HepG2 (cell line): ENCODE measurements at regions not wholly inside any gene's neighbourhood (a gene's known extent, or its start where the extent isn't known, plus 50 kb on each side); places are given as distances from the start of the nearest gene placed in this dataset.

Experiments used
- ATF2 ChIP-seq: sonication (generic); formaldehyde crosslinking; IDR thresholded peaks from 2 replicates; pipeline ENCODE4 v1.4.0; 2020; ENCODE audit warnings: missing genetic modification reagents
- DMAP1 ChIP-seq: IDR thresholded peaks from 2 replicates; pipeline ENCODE4 v1.6.1; 2016
- ELF3 ChIP-seq: IDR thresholded peaks from 2 replicates; pipeline ENCODE4 v1.6.1; 2016; ENCODE audit warnings: missing genetic modification reagents, missing compliant biosample characterization
- ETV5 ChIP-seq: IDR thresholded peaks from 2 replicates; pipeline ENCODE4 v1.6.1; 2018; ENCODE audit warnings: missing biosample characterization, missing genetic modification reagents, inconsistent platforms, borderline replicate concordance
- GMEB2 ChIP-seq: IDR thresholded peaks from 2 replicates; pipeline ENCODE4 v1.6.1; 2016; ENCODE audit warnings: missing biosample characterization, missing genetic modification reagents, low read depth
- IRF9 ChIP-seq: sonication (generic); formaldehyde crosslinking; IDR thresholded peaks from 2 replicates; pipeline ENCODE4 v1.8.0; 2022; ENCODE audit warnings: missing genetic modification reagents, mild to moderate bottlenecking, borderline replicate concordance
- MED8 ChIP-seq: sonication (generic); formaldehyde crosslinking; IDR thresholded peaks from 2 replicates; pipeline ENCODE4 v1.8.1; 2023; ENCODE audit warnings: mild to moderate bottlenecking, missing genetic modification reagents; ENCODE audit not compliant: insufficient replicate concordance
- PCBP2 ChIP-seq: fragments of 200-400 bp; formaldehyde crosslinking; optimal IDR thresholded peaks from 2 replicates; pipeline ENCODE3; 2018; ENCODE audit warnings: low read length, low read depth; ENCODE audit not compliant: poor library complexity, severe bottlenecking
- TRIM24 ChIP-seq: sonication (generic); formaldehyde crosslinking; IDR thresholded peaks from 2 replicates; pipeline ENCODE4 v1.8.0; 2022; ENCODE audit warnings: mild to moderate bottlenecking, missing genetic modification reagents
- ZBTB46 ChIP-seq: sonication (generic); formaldehyde crosslinking; IDR thresholded peaks from 2 replicates; pipeline ENCODE4 v1.4.0; 2020; ENCODE audit warnings: mild to moderate bottlenecking, missing genetic modification reagents, borderline replicate concordance
- ZNF225 ChIP-seq: sonication (generic); formaldehyde crosslinking; IDR thresholded peaks from 2 replicates; pipeline ENCODE4 v1.4.0; 2020; ENCODE audit warnings: mild to moderate bottlenecking, missing genetic modification reagents
- ZNF598 ChIP-seq: sonication (generic); formaldehyde crosslinking; IDR thresholded peaks from 2 replicates; pipeline ENCODE4 v1.5.1; 2020; ENCODE audit warnings: mild to moderate bottlenecking, missing genetic modification reagents, borderline replicate concordance
- ZNF816 ChIP-seq: sonication (generic); formaldehyde crosslinking; IDR thresholded peaks from 2 replicates; pipeline ENCODE4 v1.8.0; 2022; ENCODE audit warnings: missing genetic modification reagents, mild to moderate bottlenecking, borderline replicate concordance

- TF ChIP-seq IRF9: no peak
- no peak for TF ChIP-seq ZNF816 (CRISPR knock-in tag)
- TF ChIP-seq ZNF598 (CRISPR knock-in tag): no peak
- no peak for TF ChIP-seq ZBTB46
- TF ChIP-seq ETV5 (CRISPR knock-in tag): no peak
- no peak for TF ChIP-seq ATF2 (CRISPR knock-in tag)
- no peak for TF ChIP-seq GMEB2 (CRISPR knock-in tag)
- no peak for TF ChIP-seq ELF3
- TF ChIP-seq DMAP1: no peak
- TF ChIP-seq ZNF225 (CRISPR knock-in tag): no peak
- TF ChIP-seq PCBP2: peak; percentile 36
- no peak for TF ChIP-seq TRIM24
- TF ChIP-seq MED8 (CRISPR knock-in tag): no peak
These were observed 382.3 kb upstream of the MAF start (continued) for GRCh38 chr16:79982862-79983261.
